H1 (cell line): ENCODE measurements at regions not wholly inside any gene's neighbourhood (a gene's known extent, or its start where the extent isn't known, plus 50 kb on each side); places are given as distances from the start of the nearest gene placed in this dataset.

Experiments
- CTCF ChIA-PET: fragments of 300-600 bp; sonication (Branson Sonifier 250); formaldehyde crosslinking; loops from one replicate; lab custom pipeline; 2021; ENCODE audit not compliant: partially characterized antibody; lab: Charles Lee
- POLR2A ChIA-PET: fragments of 300-600 bp; sonication (Branson Sonifier 250); formaldehyde crosslinking; loops from one replicate; lab custom pipeline; 2021; ENCODE audit warnings: inconsistent platforms; ENCODE audit not compliant: partially characterized antibody; lab: Charles Lee
- DNase-seq, 2 experiments: peaks; one replicate each; pipeline versions ENCODE4 v3.0.0 to v3.0.0-alpha.2; 2010 to 2022; ENCODE audit warnings: low spot score in 2 of 2, low read depth in 1 of 2, mixed read lengths in 1 of 2
- FAIRE-seq: peaks from 2 replicates; lab custom pipeline; 2011; peaks lifted over from hg19 to GRCh38; lab: Jason Lieb, UNC
- H2AFZ ChIP-seq: 2 replicates; pipeline ENCODE4 v1.8.1; 2012; ENCODE audit warnings: low read length, inconsistent platforms
- H2AK5ac ChIP-seq: 2 replicates; pipeline ENCODE4 v1.6.1; 2013; ENCODE audit warnings: low read depth, low read length
- H2BK120ac ChIP-seq: replicated peaks from 2 replicates; pipeline ENCODE3; 2013; ENCODE audit warnings: low read depth, low read length, inconsistent platforms
- H2BK12ac ChIP-seq: 2 replicates; pipeline ENCODE4 v1.6.1; 2013; ENCODE audit warnings: low read depth, low read length
- H2BK15ac ChIP-seq: 2 replicates; pipeline ENCODE4 v1.6.1; 2013; ENCODE audit warnings: low read length
- H2BK20ac ChIP-seq: 2 replicates; pipeline ENCODE4 v1.6.1; 2013; ENCODE audit warnings: low read length
- H2BK5ac ChIP-seq: 2 replicates; pipeline ENCODE4 v1.6.1; 2013; ENCODE audit warnings: low read depth, low read length
- H3K14ac ChIP-seq: 2 replicates; pipeline ENCODE4 v1.6.1; 2013; ENCODE audit warnings: inconsistent platforms; ENCODE audit not compliant: insufficient read length
- H3K18ac ChIP-seq: 2 replicates; pipeline ENCODE4 v1.6.1; 2013; ENCODE audit warnings: low read length; ENCODE audit errors: extremely low read depth
- H3K23ac ChIP-seq: 2 replicates; pipeline ENCODE4 v1.6.1; 2013; ENCODE audit warnings: inconsistent platforms; ENCODE audit not compliant: insufficient read length
- H3K23me2 ChIP-seq: 2 replicates; pipeline ENCODE4 v1.6.1; 2013; ENCODE audit warnings: low read depth, low read length
- H3K27ac ChIP-seq: 2 replicates; pipeline ENCODE4 v1.6.1; 2011; ENCODE audit warnings: low read depth, low read length, inconsistent platforms
- H3K27me3 ChIP-seq, 4 experiments: replicated peaks in 1 of 4; 1 replicate in 1 of 4; 2 replicates in 3 of 4; pipeline versions ENCODE4 v1.6.1 to v1.8.1; 2011 to 2013; ENCODE audit warnings: low read length in 3 of 4, mild to moderate bottlenecking in 3 of 4, inconsistent platforms in 2 of 4, mixed read lengths in 2 of 4, moderate library complexity in 1 of 4; ENCODE audit not compliant: control insufficient read depth in 3 of 4, insufficient read depth in 3 of 4; ENCODE audit errors: extremely low read depth in 1 of 4
- H3K36me3 ChIP-seq, 4 experiments: 2 replicates each; pipeline versions ENCODE4 v1.6.1 to v1.8.1; 2011 to 2013; ENCODE audit warnings: mild to moderate bottlenecking in 4 of 4, low read length in 3 of 4, moderate library complexity in 2 of 4, control low read depth in 1 of 4, inconsistent platforms in 1 of 4; ENCODE audit not compliant: insufficient read depth in 4 of 4, control insufficient read depth in 2 of 4
- H3K4ac ChIP-seq: replicated peaks from 2 replicates; pipeline ENCODE3; 2013; ENCODE audit warnings: low read length, low read depth, mixed read lengths, inconsistent platforms; ENCODE audit not compliant: insufficient read length
- H3K4me1 ChIP-seq, 4 experiments: replicated peaks in 1 of 4; 1 replicate in 1 of 4; 2 replicates in 3 of 4; pipeline versions ENCODE4 v1.6.1 to v1.8.1; 2011 to 2013; ENCODE audit warnings: low read length in 3 of 4, inconsistent platforms in 2 of 4, mixed read lengths in 1 of 4; ENCODE audit not compliant: insufficient read depth in 4 of 4, control insufficient read depth in 3 of 4
- H3K4me2 ChIP-seq, 2 experiments: 2 replicates each; pipeline versions ENCODE4 v1.6.1 to v1.8.1; 2011 to 2013; ENCODE audit warnings: low read depth in 2 of 2, low read length in 2 of 2, control low read depth in 1 of 2, inconsistent platforms in 1 of 2, mild to moderate bottlenecking in 1 of 2; ENCODE audit not compliant: insufficient read depth in 1 of 2
- H3K4me3 ChIP-seq, 4 experiments: fragments of 200-600, 300-600 bp in 1 of 4; sonication (generic), shearing (Covaris generic), sonication (Bioruptor Twin) in 1 of 4; 2 replicates each; pipeline versions ENCODE4 v1.5.1 to v1.8.1; 2011 to 2016; ENCODE audit warnings: low read length in 4 of 4, low read depth in 3 of 4, control low read depth in 2 of 4, inconsistent platforms in 2 of 4, mild to moderate bottlenecking in 2 of 4, mixed read lengths in 1 of 4, moderate library complexity in 1 of 4; ENCODE audit not compliant: insufficient read depth in 2 of 4; ENCODE audit errors: extremely low read depth in 1 of 4
- H3K56ac ChIP-seq: replicated peaks from 2 replicates; pipeline ENCODE3; 2013; ENCODE audit warnings: low read depth, mild to moderate bottlenecking, mixed read lengths, low read length, inconsistent platforms; ENCODE audit not compliant: insufficient read length
- H3K79me1 ChIP-seq: 2 replicates; pipeline ENCODE4 v1.6.1; 2013; ENCODE audit warnings: low read depth, low read length, control low read depth
- H3K79me2 ChIP-seq, 2 experiments: 2 replicates each; pipeline versions ENCODE4 v1.6.1 to v1.8.1; 2012 to 2013; ENCODE audit warnings: low read length in 2 of 2, mild to moderate bottlenecking in 2 of 2, inconsistent platforms in 1 of 2; ENCODE audit not compliant: insufficient read depth in 2 of 2, control insufficient read depth in 1 of 2
- H3K9ac ChIP-seq, 4 experiments: replicated peaks in 1 of 4; 1 replicate in 1 of 4; 2 replicates in 3 of 4; pipeline versions ENCODE4 v1.6.1 to v1.8.1; 2011 to 2013; ENCODE audit warnings: low read depth in 3 of 4, low read length in 3 of 4, control low read depth in 2 of 4, mild to moderate bottlenecking in 2 of 4, moderate library complexity in 2 of 4, inconsistent platforms in 1 of 4; ENCODE audit errors: extremely low read depth in 1 of 4
- H3K9me3 ChIP-seq, 2 experiments: 2 replicates each; pipeline versions ENCODE4 v1.6.1 to v1.8.1; 2012 to 2013; ENCODE audit warnings: mild to moderate bottlenecking in 2 of 2, moderate library complexity in 2 of 2, control low read depth in 1 of 2, inconsistent platforms in 1 of 2, low read depth in 1 of 2, low read length in 1 of 2, mixed read lengths in 1 of 2; ENCODE audit not compliant: insufficient read depth in 2 of 2
- H4K20me1 ChIP-seq, 2 experiments: replicated peaks in 1 of 2; 2 replicates each; pipeline versions ENCODE3 to v1.8.1; 2011 to 2013; ENCODE audit warnings: inconsistent platforms in 2 of 2, low read length in 2 of 2, mild to moderate bottlenecking in 1 of 2; ENCODE audit not compliant: insufficient read depth in 2 of 2, control insufficient read depth in 1 of 2
- H4K5ac ChIP-seq: 2 replicates; pipeline ENCODE4 v1.6.1; 2013; ENCODE audit warnings: low read length, low read depth, mixed read lengths, inconsistent platforms; ENCODE audit not compliant: insufficient read length
- H4K8ac ChIP-seq: 2 replicates; pipeline ENCODE4 v1.8.0; 2013; ENCODE audit warnings: mild to moderate bottlenecking, moderate library complexity, low read length, inconsistent platforms; ENCODE audit not compliant: insufficient read depth; ENCODE audit errors: extremely low read depth
- H4K91ac ChIP-seq: replicated peaks from 2 replicates; pipeline ENCODE3; 2013; ENCODE audit warnings: low read length, mixed read lengths, inconsistent platforms; ENCODE audit not compliant: insufficient read length
- ATF2 ChIP-seq: IDR thresholded peaks from 2 replicates; pipeline ENCODE4 v1.6.1; 2012; ENCODE audit warnings: low read length, inconsistent platforms
- BACH1 ChIP-seq: IDR thresholded peaks from 2 replicates; pipeline ENCODE4 v1.6.1; 2012; ENCODE audit warnings: low read length, improper control_type of control experiment
- BRCA1 ChIP-seq: IDR thresholded peaks from 2 replicates; pipeline ENCODE4 v1.6.1; 2012; ENCODE audit warnings: low read depth, low read length, improper control_type of control experiment
- CHD2 ChIP-seq: IDR thresholded peaks from 2 replicates; pipeline ENCODE4 v1.6.1; 2012; ENCODE audit warnings: low read length, improper control_type of control experiment
- HDAC2 ChIP-seq, 2 experiments: fragments of 300-600 bp in 1 of 2; sonication (generic) in 1 of 2; IDR thresholded peaks; 2 replicates each; pipeline ENCODE4 v1.6.1; 2011 to 2012; ENCODE audit warnings: low read depth in 2 of 2, low read length in 2 of 2, mild to moderate bottlenecking in 2 of 2, moderate library complexity in 2 of 2, borderline replicate concordance in 1 of 2, inconsistent platforms in 1 of 2
- SAP30 ChIP-seq: fragments of 300-600 bp; sonication (generic); IDR thresholded peaks from 2 replicates; pipeline ENCODE4 v1.7.1; 2012; ENCODE audit warnings: low read length, moderate library complexity, mild to moderate bottlenecking, inconsistent platforms; ENCODE audit not compliant: insufficient read depth, insufficient replicate concordance
- WGBS, 2 experiments: shearing (Covaris generic) in 1 of 2; methylation state at CpG; one replicate each; pipeline versions ENCODE4 v1.1.6 to v1.1.7; 2013 to 2015; ENCODE audit warnings: low lambda C conversion rate in 2 of 2, mixed read lengths in 2 of 2, inconsistent platforms in 1 of 2, low coverage in 1 of 2, missing lambda C conversion rate in 1 of 2; ENCODE audit not compliant: insufficient replicate concordance in 2 of 2, insufficient coverage in 1 of 2, insufficient read length in 1 of 2; ENCODE audit errors: extremely low coverage in 1 of 2, missing lambda C conversion rate in 1 of 2; 5-methylcytosine and 5-hydroxymethylcytosine counted together

GRCh38 chr12:105812366-105812765 lies 326.4 kb downstream of the NUAK1 start:
- Histone ChIP-seq H3K4me1 (no peaks in the 10 kb centered on the region; a peak in 1 of 7 replicates), H2BK20ac (no peak overlapping the region), H2BK120ac (no peak overlapping the region), H3K4me3 (no peak overlapping the region), H3K23ac (no peak overlapping the region), H4K5ac (no peak overlapping the region), H3K18ac (no peak overlapping the region), H3K27me3 (peaks cover 0 to 1% (median 0%) of the 10 kb centered on the region in 4 experiments; a peak in 1 of 7 replicates), H2AK5ac (no peak overlapping the region), H3K4me2 (no peak overlapping the region), H2AFZ (no peak overlapping the region), H2BK15ac (no peak overlapping the region), H2BK5ac (no peak overlapping the region), H4K20me1 (no peaks in the 10 kb centered on the region), H2BK12ac (no peak overlapping the region), H3K4ac (no peak overlapping the region), H3K9me3 (no peaks in the 10 kb centered on the region), H4K91ac (no peak overlapping the region), H3K23me2 (no peaks in the 10 kb centered on the region; the same call in 1 of the 2 replicates), H3K79me1 (no peaks in the 10 kb centered on the region), H3K27ac (no peak overlapping the region), H4K8ac (no peak overlapping the region), H3K14ac (no peak overlapping the region), H3K36me3 (no peaks in the 10 kb centered on the region), H3K79me2 (no peaks in the 10 kb centered on the region), H3K56ac (no peak overlapping the region), H3K9ac (no peak overlapping the region)
- FAIRE-seq: no peak
- 82% methylated on average over 1 of the region's 1 CpG; no CpG with 5 or more reads in 1 of the 2 experiments for WGBS, 2 experiments
- DNase-seq: no peak
- ChIA-PET CTCF (interaction anchor here (0.9 to 1.5 kb wide), 3 partner anchors 9 to 332 kb away, joined by 3 to 5 read pairs (median 3); no protein-coding TSS in a partner anchor), POLR2A (no interaction called here)
- TF ChIP-seq HDAC2 (IDR thresholded peaks at IDR 0.05; ENCODE audit: borderline replicate concordance in 1 of 2, low read depth in 2 of 2, low read length in 2 of 2) (no peak), SAP30 (no peak), BACH1 (no peak), CHD2 (no peak), BRCA1 (no peak), ATF2 (no peak)
